ENCODE measurements at regions not wholly inside any gene's neighbourhood (a gene's known extent, or its start where the extent isn't known, plus 50 kb on each side); places are given as distances from the start of the nearest gene placed in this dataset.

DNA sequence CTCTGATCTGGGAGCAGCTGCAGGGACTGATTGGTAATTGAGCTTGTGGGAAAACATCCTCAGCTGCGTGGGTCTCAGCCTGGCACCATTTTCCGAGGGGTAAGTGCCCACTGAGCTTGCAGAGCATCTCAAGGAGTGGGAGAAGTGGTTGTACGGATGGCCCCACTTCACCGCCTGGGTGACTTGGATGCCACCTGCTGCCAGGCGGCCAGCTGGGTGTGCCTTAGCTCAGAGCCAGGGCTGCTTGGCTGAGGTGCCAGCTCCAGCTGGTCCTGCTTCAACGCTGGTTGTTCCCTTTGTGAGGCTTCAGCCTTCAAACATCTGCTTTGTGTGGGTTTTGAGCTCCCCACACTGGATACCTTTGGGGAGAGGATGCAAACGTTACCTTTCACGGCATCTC, 482.7 kb upstream of the EEF2KMT start (continued):
- TF ChIP-seq, protein P1, sequence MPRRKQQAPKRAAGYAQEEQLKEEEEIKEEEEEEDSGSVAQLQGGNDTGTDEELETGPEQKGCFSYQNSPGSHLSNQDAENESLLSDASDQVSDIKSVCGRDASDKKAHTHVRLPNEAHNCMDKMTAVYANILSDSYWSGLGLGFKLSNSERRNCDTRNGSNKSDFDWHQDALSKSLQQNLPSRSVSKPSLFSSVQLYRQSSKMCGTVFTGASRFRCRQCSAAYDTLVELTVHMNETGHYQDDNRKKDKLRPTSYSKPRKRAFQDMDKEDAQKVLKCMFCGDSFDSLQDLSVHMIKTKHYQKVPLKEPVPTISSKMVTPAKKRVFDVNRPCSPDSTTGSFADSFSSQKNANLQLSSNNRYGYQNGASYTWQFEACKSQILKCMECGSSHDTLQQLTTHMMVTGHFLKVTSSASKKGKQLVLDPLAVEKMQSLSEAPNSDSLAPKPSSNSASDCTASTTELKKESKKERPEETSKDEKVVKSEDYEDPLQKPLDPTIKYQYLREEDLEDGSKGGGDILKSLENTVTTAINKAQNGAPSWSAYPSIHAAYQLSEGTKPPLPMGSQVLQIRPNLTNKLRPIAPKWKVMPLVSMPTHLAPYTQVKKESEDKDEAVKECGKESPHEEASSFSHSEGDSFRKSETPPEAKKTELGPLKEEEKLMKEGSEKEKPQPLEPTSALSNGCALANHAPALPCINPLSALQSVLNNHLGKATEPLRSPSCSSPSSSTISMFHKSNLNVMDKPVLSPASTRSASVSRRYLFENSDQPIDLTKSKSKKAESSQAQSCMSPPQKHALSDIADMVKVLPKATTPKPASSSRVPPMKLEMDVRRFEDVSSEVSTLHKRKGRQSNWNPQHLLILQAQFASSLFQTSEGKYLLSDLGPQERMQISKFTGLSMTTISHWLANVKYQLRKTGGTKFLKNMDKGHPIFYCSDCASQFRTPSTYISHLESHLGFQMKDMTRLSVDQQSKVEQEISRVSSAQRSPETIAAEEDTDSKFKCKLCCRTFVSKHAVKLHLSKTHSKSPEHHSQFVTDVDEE (CRISPR knock-in tag; IDR thresholded peaks at IDR 0.05): no peak
- no peak for TF ChIP-seq TCF4 (CRISPR knock-in tag; IDR thresholded peaks at IDR 0.05; ENCODE audit: borderline replicate concordance)
- TF ChIP-seq ARNTL (CRISPR knock-in tag; IDR thresholded peaks at IDR 0.05; ENCODE audit: borderline replicate concordance, low read depth): no peak
- TF ChIP-seq, protein P2, sequence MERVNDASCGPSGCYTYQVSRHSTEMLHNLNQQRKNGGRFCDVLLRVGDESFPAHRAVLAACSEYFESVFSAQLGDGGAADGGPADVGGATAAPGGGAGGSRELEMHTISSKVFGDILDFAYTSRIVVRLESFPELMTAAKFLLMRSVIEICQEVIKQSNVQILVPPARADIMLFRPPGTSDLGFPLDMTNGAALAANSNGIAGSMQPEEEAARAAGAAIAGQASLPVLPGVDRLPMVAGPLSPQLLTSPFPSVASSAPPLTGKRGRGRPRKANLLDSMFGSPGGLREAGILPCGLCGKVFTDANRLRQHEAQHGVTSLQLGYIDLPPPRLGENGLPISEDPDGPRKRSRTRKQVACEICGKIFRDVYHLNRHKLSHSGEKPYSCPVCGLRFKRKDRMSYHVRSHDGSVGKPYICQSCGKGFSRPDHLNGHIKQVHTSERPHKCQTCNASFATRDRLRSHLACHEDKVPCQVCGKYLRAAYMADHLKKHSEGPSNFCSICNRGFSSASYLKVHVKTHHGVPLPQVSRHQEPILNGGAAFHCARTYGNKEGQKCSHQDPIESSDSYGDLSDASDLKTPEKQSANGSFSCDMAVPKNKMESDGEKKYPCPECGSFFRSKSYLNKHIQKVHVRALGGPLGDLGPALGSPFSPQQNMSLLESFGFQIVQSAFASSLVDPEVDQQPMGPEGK (CRISPR knock-in tag; IDR thresholded peaks at IDR 0.05; ENCODE audit: borderline replicate concordance): no peak

DNA sequence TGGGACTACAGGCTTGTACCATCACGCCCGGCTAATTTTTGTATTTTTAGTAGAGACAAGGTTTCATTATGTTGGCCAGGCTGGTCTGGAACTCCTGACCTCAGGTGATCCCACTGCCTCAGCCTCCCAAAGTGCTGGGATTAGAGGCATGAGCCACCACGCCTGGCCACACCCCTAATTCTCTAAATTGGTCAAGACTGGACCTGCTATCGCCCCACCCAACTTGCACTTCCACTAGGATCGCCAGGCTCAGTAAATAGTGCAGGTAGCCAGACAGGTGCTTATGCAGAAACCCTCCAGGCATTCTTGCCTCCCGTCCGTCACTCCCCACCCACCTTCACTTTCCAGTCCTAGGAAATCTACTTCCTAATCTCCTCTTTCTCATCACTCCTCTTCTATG, 481.4 kb upstream of the EEF2KMT start:
- TF ChIP-seq RARB (CRISPR knock-in tag; IDR thresholded peaks at IDR 0.05) (no peak), ESRRG (CRISPR knock-in tag; IDR thresholded peaks at IDR 0.05) (no peak), ZNF565 (CRISPR knock-in tag; conservative IDR thresholded peaks at IDR 0.05; ENCODE audit: low read depth) (no peak), OSR1 (CRISPR knock-in tag; IDR thresholded peaks at IDR 0.05) (no peak), TOX (CRISPR knock-in tag; IDR thresholded peaks at IDR 0.05; ENCODE audit: borderline replicate concordance) (no peak), BACH2 (CRISPR knock-in tag; IDR thresholded peaks at IDR 0.05; ENCODE audit: borderline replicate concordance) (no peak)
- TF ChIP-seq, protein P3, sequence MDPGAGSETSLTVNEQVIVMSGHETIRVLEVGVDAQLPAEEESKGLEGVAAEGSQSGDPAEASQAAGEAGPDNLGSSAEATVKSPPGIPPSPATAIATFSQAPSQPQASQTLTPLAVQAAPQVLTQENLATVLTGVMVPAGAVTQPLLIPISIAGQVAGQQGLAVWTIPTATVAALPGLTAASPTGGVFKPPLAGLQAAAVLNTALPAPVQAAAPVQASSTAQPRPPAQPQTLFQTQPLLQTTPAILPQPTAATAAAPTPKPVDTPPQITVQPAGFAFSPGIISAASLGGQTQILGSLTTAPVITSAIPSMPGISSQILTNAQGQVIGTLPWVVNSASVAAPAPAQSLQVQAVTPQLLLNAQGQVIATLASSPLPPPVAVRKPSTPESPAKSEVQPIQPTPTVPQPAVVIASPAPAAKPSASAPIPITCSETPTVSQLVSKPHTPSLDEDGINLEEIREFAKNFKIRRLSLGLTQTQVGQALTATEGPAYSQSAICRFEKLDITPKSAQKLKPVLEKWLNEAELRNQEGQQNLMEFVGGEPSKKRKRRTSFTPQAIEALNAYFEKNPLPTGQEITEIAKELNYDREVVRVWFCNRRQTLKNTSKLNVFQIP (CRISPR knock-in tag; IDR thresholded peaks at IDR 0.05; ENCODE audit: borderline replicate concordance, low read depth): no peak
- ATAC-seq: no peak

DNA sequence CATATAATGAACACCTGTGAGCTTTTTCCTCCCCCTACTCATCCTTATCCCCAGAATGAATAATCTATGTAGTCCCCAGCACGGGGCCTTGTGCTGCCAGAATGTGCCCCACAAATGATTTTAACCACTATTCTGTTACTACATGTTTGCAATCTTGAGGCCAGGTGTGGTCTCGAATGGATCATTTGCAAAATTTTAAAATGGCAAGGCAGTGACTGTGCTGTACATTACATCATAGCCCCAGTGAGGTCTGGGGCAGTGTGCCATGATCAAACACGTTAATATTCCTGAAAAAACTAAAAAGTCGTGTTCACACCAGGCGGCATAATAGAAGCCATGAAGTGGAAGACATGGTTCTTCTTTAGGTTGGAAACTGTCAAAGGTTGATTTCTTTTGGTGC, 479.9 kb upstream of the EEF2KMT start:
- TF ChIP-seq OSR1 (CRISPR knock-in tag; IDR thresholded peaks at IDR 0.05) (no peak), ZNF70 (CRISPR knock-in tag; IDR thresholded peaks at IDR 0.05) (no peak), ZNF8 (CRISPR knock-in tag; IDR thresholded peaks at IDR 0.05) (no peak), CSDC2 (CRISPR knock-in tag; IDR thresholded peaks at IDR 0.05) (no peak), ZC3H10 (CRISPR knock-in tag; IDR thresholded peaks at IDR 0.05) (no peak), ESRRG (CRISPR knock-in tag; IDR thresholded peaks at IDR 0.05) (no peak), TCF4 (CRISPR knock-in tag; IDR thresholded peaks at IDR 0.05; ENCODE audit: borderline replicate concordance) (no peak), ZFP30 (CRISPR knock-in tag; IDR thresholded peaks at IDR 0.05) (no peak), RARB (CRISPR knock-in tag; IDR thresholded peaks at IDR 0.05) (no peak), BACH2 (CRISPR knock-in tag; IDR thresholded peaks at IDR 0.05; ENCODE audit: borderline replicate concordance) (no peak), TOX (CRISPR knock-in tag; IDR thresholded peaks at IDR 0.05; ENCODE audit: borderline replicate concordance) (no peak), SNAI2 (CRISPR knock-in tag; IDR thresholded peaks at IDR 0.05) (no peak), ARNTL (CRISPR knock-in tag; IDR thresholded peaks at IDR 0.05; ENCODE audit: borderline replicate concordance, low read depth) (no peak), PPARA (CRISPR knock-in tag; IDR thresholded peaks at IDR 0.05; ENCODE audit: borderline replicate concordance) (no peak), ZNF565 (CRISPR knock-in tag; conservative IDR thresholded peaks at IDR 0.05; ENCODE audit: low read depth) (no peak)
- TF ChIP-seq, protein P4, sequence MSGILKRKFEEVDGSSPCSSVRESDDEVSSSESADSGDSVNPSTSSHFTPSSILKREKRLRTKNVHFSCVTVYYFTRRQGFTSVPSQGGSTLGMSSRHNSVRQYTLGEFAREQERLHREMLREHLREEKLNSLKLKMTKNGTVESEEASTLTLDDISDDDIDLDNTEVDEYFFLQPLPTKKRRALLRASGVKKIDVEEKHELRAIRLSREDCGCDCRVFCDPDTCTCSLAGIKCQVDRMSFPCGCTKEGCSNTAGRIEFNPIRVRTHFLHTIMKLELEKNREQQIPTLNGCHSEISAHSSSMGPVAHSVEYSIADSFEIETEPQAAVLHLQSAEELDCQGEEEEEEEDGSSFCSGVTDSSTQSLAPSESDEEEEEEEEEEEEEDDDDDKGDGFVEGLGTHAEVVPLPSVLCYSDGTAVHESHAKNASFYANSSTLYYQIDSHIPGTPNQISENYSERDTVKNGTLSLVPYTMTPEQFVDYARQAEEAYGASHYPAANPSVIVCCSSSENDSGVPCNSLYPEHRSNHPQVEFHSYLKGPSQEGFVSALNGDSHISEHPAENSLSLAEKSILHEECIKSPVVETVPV (CRISPR knock-in tag; IDR thresholded peaks at IDR 0.05): no peak
- TF ChIP-seq, protein P3 (CRISPR knock-in tag; IDR thresholded peaks at IDR 0.05; ENCODE audit: borderline replicate concordance, low read depth): no peak
- TF ChIP-seq, protein P1 (CRISPR knock-in tag; IDR thresholded peaks at IDR 0.05): no peak
- TF ChIP-seq, protein P2 (CRISPR knock-in tag; IDR thresholded peaks at IDR 0.05; ENCODE audit: borderline replicate concordance): no peak
- TF ChIP-seq, protein P5, sequence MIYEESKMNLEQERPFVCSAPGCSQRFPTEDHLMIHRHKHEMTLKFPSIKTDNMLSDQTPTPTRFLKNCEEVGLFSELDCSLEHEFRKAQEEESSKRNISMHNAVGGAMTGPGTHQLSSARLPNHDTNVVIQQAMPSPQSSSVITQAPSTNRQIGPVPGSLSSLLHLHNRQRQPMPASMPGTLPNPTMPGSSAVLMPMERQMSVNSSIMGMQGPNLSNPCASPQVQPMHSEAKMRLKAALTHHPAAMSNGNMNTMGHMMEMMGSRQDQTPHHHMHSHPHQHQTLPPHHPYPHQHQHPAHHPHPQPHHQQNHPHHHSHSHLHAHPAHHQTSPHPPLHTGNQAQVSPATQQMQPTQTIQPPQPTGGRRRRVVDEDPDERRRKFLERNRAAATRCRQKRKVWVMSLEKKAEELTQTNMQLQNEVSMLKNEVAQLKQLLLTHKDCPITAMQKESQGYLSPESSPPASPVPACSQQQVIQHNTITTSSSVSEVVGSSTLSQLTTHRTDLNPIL (CRISPR knock-in tag; IDR thresholded peaks at IDR 0.05; ENCODE audit: low read depth): no peak
- ATAC-seq: no peak

All from SK-N-SH treated with all-trans-retinoic acid at 6 μM for 48 hours (cell line).